ENCODE measurements at regions not wholly inside any gene's neighbourhood (a gene's known extent, or its start where the extent isn't known, plus 50 kb on each side); places are given as distances from the start of the nearest gene placed in this dataset.

GRCh38 chr1:244219149-244219548 is 168.1 kb downstream of the ZBTB18 start:
- DNase-seq (ENCODE audit: low read depth in 1 of 2, low spot score in 1 of 2), result no peak

GRCh38 chr1:244219802-244220201 is 168.7 kb downstream of the ZBTB18 start:
- no peak for DNase-seq (ENCODE audit: low read depth in 1 of 2, low spot score in 1 of 2)

- DNase-seq (ENCODE audit: low read depth in 1 of 2, low spot score in 1 of 2), result no peak
Observed at GRCh38 chr1:244220410-244220809, 169.3 kb downstream of the ZBTB18 start.

- DNase-seq (ENCODE audit: low read depth in 1 of 2, low spot score in 1 of 2), result no peak
Observed at GRCh38 chr1:244221991-244222390, 170.9 kb downstream of the ZBTB18 start.

GRCh38 chr1:244224487-244225430 is 173.7 kb downstream of the ZBTB18 start:
- no peak for DNase-seq (ENCODE audit: low read depth in 1 of 2, low spot score in 1 of 2)

GRCh38 chr1:244226435-244226834 is 175.4 kb downstream of the ZBTB18 start:
- no peak for DNase-seq (ENCODE audit: low read depth in 1 of 2, low spot score in 1 of 2)

- no peak for DNase-seq (ENCODE audit: low read depth in 1 of 2, low spot score in 1 of 2)
Observed at GRCh38 chr1:244230470-244230869, 179.4 kb downstream of the ZBTB18 start.

GRCh38 chr1:244231193-244231571 is 180.1 kb downstream of the ZBTB18 start:
- DNase-seq (ENCODE audit: low read depth in 1 of 2, low spot score in 1 of 2), result no peak

- DNase-seq (ENCODE audit: low read depth in 1 of 2, low spot score in 1 of 2), result no peak
Observed at GRCh38 chr1:244231572-244232315, 180.7 kb downstream of the ZBTB18 start.

GRCh38 chr1:244234009-244234643 is 183.0 kb downstream of the ZBTB18 start:
- DNase-seq (ENCODE audit: low read depth in 1 of 2, low spot score in 1 of 2), result no peak

GRCh38 chr1:244235157-244235556 is 184.1 kb downstream of the ZBTB18 start:
- DNase-seq (ENCODE audit: low read depth in 1 of 2, low spot score in 1 of 2), result no peak

GRCh38 chr1:244236101-244236500 is 185.0 kb downstream of the ZBTB18 start:
- DNase-seq (ENCODE audit: low read depth in 1 of 2, low spot score in 1 of 2), result no peak

- no peak for DNase-seq (ENCODE audit: low read depth in 1 of 2, low spot score in 1 of 2)
Observed at GRCh38 chr1:244236721-244237120, 185.6 kb downstream of the ZBTB18 start.

GRCh38 chr1:244237445-244237844 is 186.4 kb downstream of the ZBTB18 start:
- DNase-seq (ENCODE audit: low read depth in 1 of 2, low spot score in 1 of 2), result no peak

- DNase-seq (ENCODE audit: low read depth in 1 of 2, low spot score in 1 of 2), result no peak
Observed at GRCh38 chr1:244239261-244239770, 188.2 kb downstream of the ZBTB18 start.

GRCh38 chr1:244241438-244241837 is 190.4 kb downstream of the ZBTB18 start:
- DNase-seq (ENCODE audit: low read depth in 1 of 2, low spot score in 1 of 2), result no peak

- no peak for DNase-seq (ENCODE audit: low read depth in 1 of 2, low spot score in 1 of 2)
Observed at GRCh38 chr1:244242446-244242845, 191.4 kb downstream of the ZBTB18 start.

GRCh38 chr1:244246334-244246733 is 195.3 kb downstream of the ZBTB18 start:
- DNase-seq (ENCODE audit: low read depth in 1 of 2, low spot score in 1 of 2), result no peak

GRCh38 chr1:244248426-244248825 is 197.3 kb downstream of the ZBTB18 start:
- DNase-seq (ENCODE audit: low read depth in 1 of 2, low spot score in 1 of 2), result no peak

GRCh38 chr1:244252211-244252610 is 199.5 kb downstream of the ADSS2 start:
- no peak for DNase-seq (ENCODE audit: low read depth in 1 of 2, low spot score in 1 of 2)

- DNase-seq (ENCODE audit: low read depth in 1 of 2, low spot score in 1 of 2), result no peak
Observed at GRCh38 chr1:244254467-244254866, 197.2 kb downstream of the ADSS2 start.
